Mucosa of stomach (tissue), 1 donor: ENCODE measurements at regions not wholly inside any gene's neighbourhood (a gene's known extent, or its start where the extent isn't known, plus 50 kb on each side); places are given as distances from the start of the nearest gene placed in this dataset.
"Not testable (repeated sequence)": the region's sequence is repeated elsewhere in the genome, so short reads cannot be mapped to it uniquely, and the experiment has no call there.

Experiments
- H3K27me3 ChIP-seq: one replicate; pipeline ENCODE4 v1.7.0; 2013; ENCODE audit warnings: mild to moderate bottlenecking, low read length; ENCODE audit not compliant: control insufficient read depth, insufficient read depth
- H3K36me3 ChIP-seq: one replicate; pipeline ENCODE4 v1.7.0; 2013; ENCODE audit warnings: low read length; ENCODE audit not compliant: control insufficient read depth, insufficient read depth
- H3K4me1 ChIP-seq: one replicate; pipeline ENCODE4 v1.7.0; 2013; ENCODE audit warnings: mild to moderate bottlenecking, low read length; ENCODE audit not compliant: control insufficient read depth, insufficient read depth
- H3K4me3 ChIP-seq: one replicate; pipeline ENCODE4 v1.7.0; 2013; ENCODE audit warnings: low read length
- H3K9ac ChIP-seq: one replicate; pipeline ENCODE4 v1.7.0; 2013; ENCODE audit warnings: mild to moderate bottlenecking, low read length, moderate library complexity
- H3K9me3 ChIP-seq: one replicate; pipeline ENCODE4 v1.7.0; 2013; ENCODE audit warnings: mild to moderate bottlenecking, low read length, moderate library complexity; ENCODE audit not compliant: control insufficient read depth
- donor health status: Pancreatic carcinoma.

- Histone ChIP-seq H3K9me3 (no peaks in the 10 kb centered on the region), H3K27me3 (no peaks in the 10 kb centered on the region), H3K4me1 (no peaks in the 10 kb centered on the region), H3K4me3 (no peak overlapping the region), H3K36me3 (no peaks in the 10 kb centered on the region), H3K9ac (no peak overlapping the region)
These were observed 229.7 kb upstream of the PIK3R1 start for GRCh38 chr5:67985686-67986387.

- no peaks in the 10 kb centered on the region for H3K36me3 ChIP-seq
- H3K9ac ChIP-seq: no peak overlapping the region
- H3K4me3 ChIP-seq: no peak overlapping the region
- H3K27me3 ChIP-seq: no peaks in the 10 kb centered on the region
- no peaks in the 10 kb centered on the region for H3K4me1 ChIP-seq
- no peaks in the 10 kb centered on the region for H3K9me3 ChIP-seq
These were observed 231.0 kb upstream of the PIK3R1 start for GRCh38 chr5:67984546-67984945.

GRCh38 chr5:67983251-67984110 lies 232.1 kb upstream of the PIK3R1 start:
- Histone ChIP-seq H3K36me3 (no peaks in the 10 kb centered on the region), H3K9me3 (no peaks in the 10 kb centered on the region), H3K27me3 (no peaks in the 10 kb centered on the region), H3K9ac (no peak overlapping the region), H3K4me3 (no peak overlapping the region), H3K4me1 (no peaks in the 10 kb centered on the region)

GRCh38 chr5:67982160-67982559 lies 233.4 kb upstream of the PIK3R1 start:
- not testable (repeated sequence) for H3K9me3 ChIP-seq, H3K4me1 ChIP-seq, H3K27me3 ChIP-seq, H3K36me3 ChIP-seq, H3K9ac ChIP-seq, H3K4me3 ChIP-seq

DNA sequence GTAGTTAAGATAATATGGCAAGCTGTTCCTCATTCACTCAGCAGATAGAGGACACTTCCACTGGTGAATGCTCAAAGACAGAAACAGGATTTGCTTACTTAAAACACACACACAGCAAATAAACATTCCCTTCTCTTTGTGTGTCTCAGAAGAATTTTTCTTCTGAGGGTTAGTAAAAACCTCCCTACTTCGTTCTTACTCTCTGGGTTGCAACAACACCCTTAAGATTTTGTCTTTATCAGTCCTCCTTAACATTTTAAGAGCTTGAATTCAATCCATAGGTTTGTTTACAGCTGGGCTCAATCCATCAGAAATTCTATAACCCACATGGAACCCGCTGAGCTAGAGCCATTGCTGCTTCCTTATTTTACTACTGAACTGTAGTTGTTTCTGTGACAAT lies 237.4 kb upstream of the PIK3R1 start:
- Histone ChIP-seq H3K4me3 (no peak overlapping the region), H3K9me3 (no peaks in the 10 kb centered on the region), H3K36me3 (no peaks in the 10 kb centered on the region), H3K27me3 (no peaks in the 10 kb centered on the region), H3K9ac (no peak overlapping the region), H3K4me1 (no peaks in the 10 kb centered on the region)

GRCh38 chr5:67976891-67977601 lies 238.5 kb upstream of the PIK3R1 start:
- Histone ChIP-seq H3K4me3 (no peak overlapping the region), H3K9ac (no peak overlapping the region), H3K36me3 (no peaks in the 10 kb centered on the region), H3K9me3 (no peaks in the 10 kb centered on the region), H3K4me1 (no peaks in the 10 kb centered on the region), H3K27me3 (no peaks in the 10 kb centered on the region)

GRCh38 chr5:67976181-67976580 lies 239.4 kb upstream of the PIK3R1 start:
- no peak overlapping the region for H3K4me3 ChIP-seq
- no peaks in the 10 kb centered on the region for H3K9me3 ChIP-seq
- H3K27me3 ChIP-seq: no peaks in the 10 kb centered on the region
- H3K4me1 ChIP-seq: no peaks in the 10 kb centered on the region
- H3K36me3 ChIP-seq: no peaks in the 10 kb centered on the region
- no peak overlapping the region for H3K9ac ChIP-seq

- Histone ChIP-seq H3K9ac (no peak overlapping the region), H3K4me1 (no peaks in the 10 kb centered on the region), H3K9me3 (no peaks in the 10 kb centered on the region), H3K4me3 (no peak overlapping the region), H3K27me3 (no peaks in the 10 kb centered on the region), H3K36me3 (no peaks in the 10 kb centered on the region)
These were observed 241.1 kb upstream of the PIK3R1 start for GRCh38 chr5:67974471-67974870.

DNA sequence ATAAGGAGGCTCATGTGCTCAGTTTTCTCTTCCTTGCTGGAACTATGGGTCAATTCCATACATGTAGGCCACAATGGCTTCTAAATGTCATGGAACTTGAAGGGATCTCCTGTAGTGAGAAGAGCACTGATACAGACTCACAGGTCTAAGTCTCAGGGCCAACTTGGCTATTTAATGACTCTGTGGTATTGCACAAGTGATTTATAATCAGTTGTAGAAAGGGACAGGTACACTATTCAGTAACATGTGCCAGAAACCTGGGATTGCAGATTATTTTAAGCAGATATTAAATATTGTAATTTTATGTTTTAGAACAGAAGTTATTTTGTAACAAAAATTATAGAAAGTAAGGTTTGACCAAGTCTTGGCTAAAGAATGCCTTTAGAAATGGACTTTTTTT lies 241.5 kb upstream of the PIK3R1 start:
- H3K9me3 ChIP-seq: no peaks in the 10 kb centered on the region
- no peaks in the 10 kb centered on the region for H3K4me1 ChIP-seq

GRCh38 chr5:67971971-67972821 lies 243.4 kb upstream of the PIK3R1 start:
- H3K4me3 ChIP-seq: no peak overlapping the region
- H3K4me1 ChIP-seq: no peaks in the 10 kb centered on the region
- H3K9me3 ChIP-seq: no peaks in the 10 kb centered on the region
- no peak overlapping the region for H3K9ac ChIP-seq
- H3K36me3 ChIP-seq: no peaks in the 10 kb centered on the region
- no peaks in the 10 kb centered on the region for H3K27me3 ChIP-seq

More for the DNA sequence above, 241.5 kb upstream of the PIK3R1 start:
- Histone ChIP-seq H3K27me3 (no peaks in the 10 kb centered on the region), H3K36me3 (no peaks in the 10 kb centered on the region), H3K4me3 (no peak overlapping the region), H3K9ac (no peak overlapping the region)

- no peaks in the 10 kb centered on the region for H3K4me1 ChIP-seq
- no peak overlapping the region for H3K4me3 ChIP-seq
- no peaks in the 10 kb centered on the region for H3K9me3 ChIP-seq
- H3K27me3 ChIP-seq: no peaks in the 10 kb centered on the region
- H3K36me3 ChIP-seq: no peaks in the 10 kb centered on the region
- H3K9ac ChIP-seq: no peak overlapping the region
These were observed 244.2 kb upstream of the PIK3R1 start for GRCh38 chr5:67971223-67971830.
